Astrocyte (in vitro differentiated cells and primary cell): ENCODE measurements at regions not wholly inside any gene's neighbourhood (a gene's known extent, or its start where the extent isn't known, plus 50 kb on each side); places are given as distances from the start of the nearest gene placed in this dataset.

Experiments used
- EZH2 ChIP-seq: IDR thresholded peaks from 2 replicates; pipeline ENCODE4 v1.6.1; 2012; ENCODE audit warnings: mild to moderate bottlenecking, low read length, inconsistent platforms; ENCODE audit not compliant: insufficient read depth
- TF ChIP-seq, protein P1 (sequence below): IDR thresholded peaks from 2 replicates; pipeline ENCODE4 v1.5.1; 2011; ENCODE audit warnings: low read depth, mild to moderate bottlenecking, inconsistent platforms, low read length, moderate library complexity; ENCODE audit not compliant: insufficient read depth

DNA sequence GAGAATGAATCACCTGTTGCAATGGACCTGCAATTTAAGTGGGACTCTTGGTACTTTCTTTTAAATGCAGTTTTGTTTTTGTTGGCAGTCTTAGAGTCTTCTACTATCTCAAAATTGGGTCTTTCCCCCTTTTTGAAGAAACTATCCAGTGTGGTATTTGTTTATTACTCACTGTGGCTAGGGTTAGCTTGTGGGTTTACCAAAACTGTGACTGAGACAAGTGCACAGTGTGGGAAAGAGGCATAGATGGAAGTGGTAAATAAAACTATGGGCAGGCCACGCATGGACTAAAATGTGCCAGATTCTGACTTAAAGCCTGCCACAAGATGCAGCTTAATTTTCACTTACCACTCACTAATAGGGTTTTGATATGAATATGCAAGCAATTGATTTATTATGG is 1441.7 kb downstream of the PLA2G4A start:
- TF ChIP-seq, protein P1, sequence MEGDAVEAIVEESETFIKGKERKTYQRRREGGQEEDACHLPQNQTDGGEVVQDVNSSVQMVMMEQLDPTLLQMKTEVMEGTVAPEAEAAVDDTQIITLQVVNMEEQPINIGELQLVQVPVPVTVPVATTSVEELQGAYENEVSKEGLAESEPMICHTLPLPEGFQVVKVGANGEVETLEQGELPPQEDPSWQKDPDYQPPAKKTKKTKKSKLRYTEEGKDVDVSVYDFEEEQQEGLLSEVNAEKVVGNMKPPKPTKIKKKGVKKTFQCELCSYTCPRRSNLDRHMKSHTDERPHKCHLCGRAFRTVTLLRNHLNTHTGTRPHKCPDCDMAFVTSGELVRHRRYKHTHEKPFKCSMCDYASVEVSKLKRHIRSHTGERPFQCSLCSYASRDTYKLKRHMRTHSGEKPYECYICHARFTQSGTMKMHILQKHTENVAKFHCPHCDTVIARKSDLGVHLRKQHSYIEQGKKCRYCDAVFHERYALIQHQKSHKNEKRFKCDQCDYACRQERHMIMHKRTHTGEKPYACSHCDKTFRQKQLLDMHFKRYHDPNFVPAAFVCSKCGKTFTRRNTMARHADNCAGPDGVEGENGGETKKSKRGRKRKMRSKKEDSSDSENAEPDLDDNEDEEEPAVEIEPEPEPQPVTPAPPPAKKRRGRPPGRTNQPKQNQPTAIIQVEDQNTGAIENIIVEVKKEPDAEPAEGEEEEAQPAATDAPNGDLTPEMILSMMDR = no peak
- TF ChIP-seq EZH2 = no peak
